ENCODE measurements at regions not wholly inside any gene's neighbourhood (a gene's known extent, or its start where the extent isn't known, plus 50 kb on each side); places are given as distances from the start of the nearest gene placed in this dataset.

DNA sequence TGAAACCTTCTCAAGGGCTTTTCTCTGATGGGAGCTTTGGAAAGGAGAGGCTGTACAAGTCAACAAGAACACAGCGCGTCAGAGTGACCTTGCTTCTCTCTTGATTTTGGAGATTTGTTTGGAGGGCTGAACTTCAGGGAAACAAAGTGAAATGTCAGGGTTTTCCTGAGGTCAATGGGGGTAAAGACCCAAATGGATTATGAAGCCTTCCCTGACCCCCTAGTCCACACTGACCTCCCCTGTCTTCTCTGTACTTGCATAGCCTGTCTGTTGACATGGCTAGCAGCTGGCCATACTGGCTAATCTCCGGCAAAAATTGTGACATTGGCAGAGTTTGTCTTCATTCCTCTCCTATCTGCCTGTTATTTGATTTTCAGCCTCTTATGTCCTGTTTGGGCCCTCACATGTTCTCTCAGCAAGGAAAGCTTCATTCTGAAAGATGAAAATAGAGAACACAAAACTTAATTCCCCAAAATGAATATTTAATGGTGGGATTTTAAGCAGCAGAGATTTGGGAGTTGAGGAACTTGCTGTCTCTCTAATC is 149.3 kb upstream of the HAAO start:
- TF ChIP-seq, protein P1, sequence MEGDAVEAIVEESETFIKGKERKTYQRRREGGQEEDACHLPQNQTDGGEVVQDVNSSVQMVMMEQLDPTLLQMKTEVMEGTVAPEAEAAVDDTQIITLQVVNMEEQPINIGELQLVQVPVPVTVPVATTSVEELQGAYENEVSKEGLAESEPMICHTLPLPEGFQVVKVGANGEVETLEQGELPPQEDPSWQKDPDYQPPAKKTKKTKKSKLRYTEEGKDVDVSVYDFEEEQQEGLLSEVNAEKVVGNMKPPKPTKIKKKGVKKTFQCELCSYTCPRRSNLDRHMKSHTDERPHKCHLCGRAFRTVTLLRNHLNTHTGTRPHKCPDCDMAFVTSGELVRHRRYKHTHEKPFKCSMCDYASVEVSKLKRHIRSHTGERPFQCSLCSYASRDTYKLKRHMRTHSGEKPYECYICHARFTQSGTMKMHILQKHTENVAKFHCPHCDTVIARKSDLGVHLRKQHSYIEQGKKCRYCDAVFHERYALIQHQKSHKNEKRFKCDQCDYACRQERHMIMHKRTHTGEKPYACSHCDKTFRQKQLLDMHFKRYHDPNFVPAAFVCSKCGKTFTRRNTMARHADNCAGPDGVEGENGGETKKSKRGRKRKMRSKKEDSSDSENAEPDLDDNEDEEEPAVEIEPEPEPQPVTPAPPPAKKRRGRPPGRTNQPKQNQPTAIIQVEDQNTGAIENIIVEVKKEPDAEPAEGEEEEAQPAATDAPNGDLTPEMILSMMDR (conservative IDR thresholded peaks at IDR 0.05; ENCODE audit: low read depth, low read length) = no peak
- no peak for TF ChIP-seq EZH2 (IDR thresholded peaks at IDR 0.05; ENCODE audit: borderline replicate concordance, low read depth, low read length, poor library complexity, severe bottlenecking)
